HepG2 (cell line): ENCODE measurements at regions not wholly inside any gene's neighbourhood (a gene's known extent, or its start where the extent isn't known, plus 50 kb on each side); places are given as distances from the start of the nearest gene placed in this dataset.
A peak's percentile ranks its signal among the peaks of the same experiment; 100 is the strongest.

Experiments
- FOXA3 ChIP-seq: IDR thresholded peaks from 2 replicates; pipeline ENCODE4 v1.6.1; 2016; ENCODE audit warnings: missing genetic modification reagents, missing compliant biosample characterization
- GLI4 ChIP-seq: sonication (generic); formaldehyde crosslinking; IDR thresholded peaks from 2 replicates; pipeline ENCODE4 v1.5.1; 2020; ENCODE audit warnings: missing genetic modification reagents, mild to moderate bottlenecking, moderate library complexity, borderline replicate concordance
- HMG20A ChIP-seq: IDR thresholded peaks from 2 replicates; pipeline ENCODE4 v1.6.1; 2016; ENCODE audit warnings: borderline replicate concordance
- PHF5A ChIP-seq: IDR thresholded peaks from one replicate; pipeline ENCODE4 v1.6.1; 2018; ENCODE audit warnings: low read depth, missing genetic modification reagents; ENCODE audit not compliant: unreplicated experiment
- POGZ ChIP-seq: sonication (generic); formaldehyde crosslinking; IDR thresholded peaks from 2 replicates; pipeline ENCODE4 v1.4.0; 2020; ENCODE audit warnings: mild to moderate bottlenecking, missing genetic modification reagents
- RAD21 ChIP-seq: fragments of 450-650 bp; formaldehyde crosslinking; IDR thresholded peaks from 2 replicates; pipeline ENCODE4 v1.5.0; 2020; ENCODE audit warnings: mild to moderate bottlenecking
- REL ChIP-seq: sonication (generic); formaldehyde crosslinking; conservative IDR thresholded peaks from 2 replicates; pipeline ENCODE4 v1.8.0; 2022; ENCODE audit warnings: mild to moderate bottlenecking, missing genetic modification reagents, moderate library complexity
- ZNF136 ChIP-seq: sonication (generic); formaldehyde crosslinking; IDR thresholded peaks from 2 replicates; pipeline ENCODE4 v1.8.1; 2022; ENCODE audit warnings: low read depth, mild to moderate bottlenecking, moderate library complexity, missing genetic modification reagents
- ZNF382 ChIP-seq: sonication (generic); formaldehyde crosslinking; IDR thresholded peaks from 2 replicates; pipeline ENCODE4 v1.5.0; 2020; ENCODE audit warnings: missing genetic modification reagents, mild to moderate bottlenecking, borderline replicate concordance
- ZNF556 ChIP-seq: sonication (generic); formaldehyde crosslinking; IDR thresholded peaks from 2 replicates; pipeline ENCODE4 v1.4.0; 2020; ENCODE audit warnings: mild to moderate bottlenecking, missing genetic modification reagents, borderline replicate concordance
- ZNF878 ChIP-seq: sonication (generic); formaldehyde crosslinking; IDR thresholded peaks from 2 replicates; pipeline ENCODE4 v1.8.1; 2023; ENCODE audit warnings: mild to moderate bottlenecking, missing genetic modification reagents, moderate library complexity
- TF ChIP-seq, protein P1 (sequence below): sonication (generic); formaldehyde crosslinking; IDR thresholded peaks from 2 replicates; pipeline ENCODE4 v1.4.0; 2020; ENCODE audit warnings: missing genetic modification reagents, mild to moderate bottlenecking, borderline replicate concordance
- TF ChIP-seq, protein P2 (sequence below): sonication (generic); formaldehyde crosslinking; IDR thresholded peaks from 2 replicates; pipeline ENCODE4 v1.4.0; 2020; ENCODE audit warnings: missing genetic modification reagents
- TF ChIP-seq, protein P3 (sequence below): sonication (generic); formaldehyde crosslinking; IDR thresholded peaks from 2 replicates; pipeline ENCODE4 v1.5.1; 2020; ENCODE audit warnings: missing genetic modification reagents, mild to moderate bottlenecking, borderline replicate concordance
- TF ChIP-seq, protein P4 (sequence below): sonication (generic); formaldehyde crosslinking; IDR thresholded peaks from 2 replicates; pipeline ENCODE4 v1.8.1; 2023; ENCODE audit warnings: mild to moderate bottlenecking, missing genetic modification reagents
- TF ChIP-seq, protein P5 (sequence below): sonication (generic); formaldehyde crosslinking; IDR thresholded peaks from 2 replicates; pipeline ENCODE4 v1.8.1; 2023; ENCODE audit warnings: mild to moderate bottlenecking, moderate library complexity, missing genetic modification reagents
- TF ChIP-seq, protein P6 (sequence below): sonication (generic); formaldehyde crosslinking; IDR thresholded peaks from 2 replicates; pipeline ENCODE4 v1.4.0; 2020; ENCODE audit warnings: missing genetic modification reagents

DNA sequence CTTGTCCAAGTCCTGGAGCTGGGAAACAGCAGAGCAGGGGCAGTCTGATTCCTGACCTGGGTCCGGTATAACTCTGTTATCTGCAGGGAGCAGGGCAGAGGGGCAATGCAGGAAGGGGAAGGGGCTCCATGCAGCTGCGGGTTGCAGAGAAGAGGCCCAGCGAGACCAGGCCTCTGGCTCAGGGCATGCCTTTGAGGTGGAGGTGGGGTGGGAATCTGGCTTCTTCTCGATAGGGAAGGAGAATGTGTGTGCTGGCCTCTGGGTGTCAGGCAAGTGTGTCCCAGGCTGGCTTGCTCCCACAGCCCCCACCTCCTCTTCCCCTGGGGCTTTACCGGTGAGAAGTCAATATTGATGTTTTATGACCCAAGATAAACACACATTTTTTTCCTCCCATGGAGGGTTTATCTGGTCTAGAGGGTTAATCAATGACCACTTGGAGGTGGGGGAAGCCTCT, 187.1 kb upstream of the HAAO start (continued):
- no peak for TF ChIP-seq ZNF136 (CRISPR knock-in tag)
- no peak; the same call in 1 of the 2 replicates for TF ChIP-seq ZNF556 (CRISPR knock-in tag)
- TF ChIP-seq, protein P1, sequence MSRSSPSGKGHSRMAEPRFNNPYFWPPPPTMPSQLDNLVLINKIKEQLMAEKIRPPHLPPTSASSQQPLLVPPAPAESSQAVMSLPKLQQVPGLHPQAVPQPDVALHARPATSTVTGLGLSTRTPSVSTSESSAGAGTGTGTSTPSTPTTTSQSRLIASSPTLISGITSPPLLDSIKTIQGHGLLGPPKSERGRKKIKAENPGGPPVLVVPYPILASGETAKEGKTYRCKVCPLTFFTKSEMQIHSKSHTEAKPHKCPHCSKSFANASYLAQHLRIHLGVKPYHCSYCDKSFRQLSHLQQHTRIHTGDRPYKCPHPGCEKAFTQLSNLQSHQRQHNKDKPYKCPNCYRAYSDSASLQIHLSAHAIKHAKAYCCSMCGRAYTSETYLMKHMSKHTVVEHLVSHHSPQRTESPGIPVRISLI (CRISPR knock-in tag), result peak; percentile 99
- TF ChIP-seq, protein P2, sequence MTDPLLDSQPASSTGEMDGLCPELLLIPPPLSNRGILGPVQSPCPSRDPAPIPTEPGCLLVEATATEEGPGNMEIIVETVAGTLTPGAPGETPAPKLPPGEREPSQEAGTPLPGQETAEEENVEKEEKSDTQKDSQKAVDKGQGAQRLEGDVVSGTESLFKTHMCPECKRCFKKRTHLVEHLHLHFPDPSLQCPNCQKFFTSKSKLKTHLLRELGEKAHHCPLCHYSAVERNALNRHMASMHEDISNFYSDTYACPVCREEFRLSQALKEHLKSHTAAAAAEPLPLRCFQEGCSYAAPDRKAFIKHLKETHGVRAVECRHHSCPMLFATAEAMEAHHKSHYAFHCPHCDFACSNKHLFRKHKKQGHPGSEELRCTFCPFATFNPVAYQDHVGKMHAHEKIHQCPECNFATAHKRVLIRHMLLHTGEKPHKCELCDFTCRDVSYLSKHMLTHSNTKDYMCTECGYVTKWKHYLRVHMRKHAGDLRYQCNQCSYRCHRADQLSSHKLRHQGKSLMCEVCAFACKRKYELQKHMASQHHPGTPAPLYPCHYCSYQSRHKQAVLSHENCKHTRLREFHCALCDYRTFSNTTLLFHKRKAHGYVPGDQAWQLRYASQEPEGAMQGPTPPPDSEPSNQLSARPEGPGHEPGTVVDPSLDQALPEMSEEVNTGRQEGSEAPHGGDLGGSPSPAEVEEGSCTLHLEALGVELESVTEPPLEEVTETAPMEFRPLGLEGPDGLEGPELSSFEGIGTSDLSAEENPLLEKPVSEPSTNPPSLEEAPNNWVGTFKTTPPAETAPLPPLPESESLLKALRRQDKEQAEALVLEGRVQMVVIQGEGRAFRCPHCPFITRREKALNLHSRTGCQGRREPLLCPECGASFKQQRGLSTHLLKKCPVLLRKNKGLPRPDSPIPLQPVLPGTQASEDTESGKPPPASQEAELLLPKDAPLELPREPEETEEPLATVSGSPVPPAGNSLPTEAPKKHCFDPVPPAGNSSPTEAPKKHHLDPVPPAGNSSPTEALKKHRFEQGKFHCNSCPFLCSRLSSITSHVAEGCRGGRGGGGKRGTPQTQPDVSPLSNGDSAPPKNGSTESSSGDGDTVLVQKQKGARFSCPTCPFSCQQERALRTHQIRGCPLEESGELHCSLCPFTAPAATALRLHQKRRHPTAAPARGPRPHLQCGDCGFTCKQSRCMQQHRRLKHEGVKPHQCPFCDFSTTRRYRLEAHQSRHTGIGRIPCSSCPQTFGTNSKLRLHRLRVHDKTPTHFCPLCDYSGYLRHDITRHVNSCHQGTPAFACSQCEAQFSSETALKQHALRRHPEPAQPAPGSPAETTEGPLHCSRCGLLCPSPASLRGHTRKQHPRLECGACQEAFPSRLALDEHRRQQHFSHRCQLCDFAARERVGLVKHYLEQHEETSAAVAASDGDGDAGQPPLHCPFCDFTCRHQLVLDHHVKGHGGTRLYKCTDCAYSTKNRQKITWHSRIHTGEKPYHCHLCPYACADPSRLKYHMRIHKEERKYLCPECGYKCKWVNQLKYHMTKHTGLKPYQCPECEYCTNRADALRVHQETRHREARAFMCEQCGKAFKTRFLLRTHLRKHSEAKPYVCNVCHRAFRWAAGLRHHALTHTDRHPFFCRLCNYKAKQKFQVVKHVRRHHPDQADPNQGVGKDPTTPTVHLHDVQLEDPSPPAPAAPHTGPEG, result peak; percentile 89; the same call in 1 of the 2 replicates
- TF ChIP-seq RAD21, result peak; percentile 96
- TF ChIP-seq POGZ, result peak; percentile 83
- TF ChIP-seq, protein P3, sequence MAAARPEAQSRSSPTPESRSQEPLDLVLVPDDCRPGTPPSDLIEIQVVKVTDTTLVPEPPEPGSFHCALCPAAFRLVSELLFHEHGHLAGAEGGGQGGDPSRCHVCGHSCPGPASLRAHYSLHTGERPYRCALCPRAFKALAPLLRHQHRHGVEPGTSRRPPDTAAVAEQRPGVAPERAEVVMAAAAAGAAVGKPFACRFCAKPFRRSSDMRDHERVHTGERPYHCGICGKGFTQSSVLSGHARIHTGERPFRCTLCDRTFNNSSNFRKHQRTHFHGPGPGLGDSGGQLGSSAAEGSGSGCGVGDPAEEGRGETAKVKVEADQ (CRISPR knock-in tag), result no peak
- TF ChIP-seq HMG20A (CRISPR knock-in tag), result peak; percentile 95
- peak; percentile 99 for TF ChIP-seq PHF5A (CRISPR knock-in tag)
- TF ChIP-seq FOXA3 (CRISPR knock-in tag), result peak; percentile 99
- TF ChIP-seq REL, result no peak
- TF ChIP-seq, protein P4, sequence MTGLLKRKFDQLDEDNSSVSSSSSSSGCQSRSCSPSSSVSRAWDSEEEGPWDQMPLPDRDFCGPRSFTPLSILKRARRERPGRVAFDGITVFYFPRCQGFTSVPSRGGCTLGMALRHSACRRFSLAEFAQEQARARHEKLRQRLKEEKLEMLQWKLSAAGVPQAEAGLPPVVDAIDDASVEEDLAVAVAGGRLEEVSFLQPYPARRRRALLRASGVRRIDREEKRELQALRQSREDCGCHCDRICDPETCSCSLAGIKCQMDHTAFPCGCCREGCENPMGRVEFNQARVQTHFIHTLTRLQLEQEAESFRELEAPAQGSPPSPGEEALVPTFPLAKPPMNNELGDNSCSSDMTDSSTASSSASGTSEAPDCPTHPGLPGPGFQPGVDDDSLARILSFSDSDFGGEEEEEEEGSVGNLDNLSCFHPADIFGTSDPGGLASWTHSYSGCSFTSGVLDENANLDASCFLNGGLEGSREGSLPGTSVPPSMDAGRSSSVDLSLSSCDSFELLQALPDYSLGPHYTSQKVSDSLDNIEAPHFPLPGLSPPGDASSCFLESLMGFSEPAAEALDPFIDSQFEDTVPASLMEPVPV, result 0 out of 2 replicates have a peak, but pooled peaks have one; percentile 14
- TF ChIP-seq, protein P5, sequence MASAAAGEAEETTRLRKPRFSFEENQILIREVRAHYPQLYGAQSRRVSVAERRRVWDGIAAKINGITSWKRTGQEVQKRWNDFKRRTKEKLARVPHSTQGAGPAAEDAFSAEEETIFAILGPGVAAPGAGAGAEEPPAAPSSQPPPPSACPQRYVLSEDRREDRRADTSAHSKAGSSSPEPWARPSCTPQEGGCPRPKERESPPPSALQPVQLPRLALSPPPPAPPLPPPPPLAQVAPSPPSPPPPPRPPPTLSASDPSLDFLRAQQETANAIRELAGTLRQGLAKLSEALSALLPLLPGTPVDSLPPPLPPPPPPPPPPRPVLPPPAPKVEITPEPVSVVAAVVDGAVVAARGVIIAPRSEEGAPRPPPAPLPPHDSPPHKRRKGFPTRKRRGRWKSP (CRISPR knock-in tag), result no peak; the same call in none of the 2 replicates
- no peak for TF ChIP-seq GLI4 (CRISPR knock-in tag)
- TF ChIP-seq ZNF878 (CRISPR knock-in tag), result peak; percentile 68
- TF ChIP-seq, protein P6, sequence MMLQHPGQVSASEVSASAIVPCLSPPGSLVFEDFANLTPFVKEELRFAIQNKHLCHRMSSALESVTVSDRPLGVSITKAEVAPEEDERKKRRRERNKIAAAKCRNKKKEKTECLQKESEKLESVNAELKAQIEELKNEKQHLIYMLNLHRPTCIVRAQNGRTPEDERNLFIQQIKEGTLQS (CRISPR knock-in tag), result no peak; the same call in 1 of the 2 replicates
- no peak for TF ChIP-seq ZNF382
